HG02852 (cell line): ENCODE measurements at regions not wholly inside any gene's neighbourhood (a gene's known extent, or its start where the extent isn't known, plus 50 kb on each side); places are given as distances from the start of the nearest gene placed in this dataset.
"Not testable (repeated sequence)": the region's sequence is repeated elsewhere in the genome, so short reads cannot be mapped to it uniquely, and the experiment has no call there.

Experiments
- ATAC-seq: cut with Tn5 transposase; IDR thresholded peaks from one replicate; pipeline ENCODE4 v1.9.1; 2021; ENCODE audit warnings: mild to moderate bottlenecking, moderate library complexity; ENCODE audit not compliant: unreplicated experiment

- ATAC-seq: peak; percentile 74
These were observed 53.9 kb downstream of the OTOR start for GRCh38 chr20:16801919-16802651.

DNA sequence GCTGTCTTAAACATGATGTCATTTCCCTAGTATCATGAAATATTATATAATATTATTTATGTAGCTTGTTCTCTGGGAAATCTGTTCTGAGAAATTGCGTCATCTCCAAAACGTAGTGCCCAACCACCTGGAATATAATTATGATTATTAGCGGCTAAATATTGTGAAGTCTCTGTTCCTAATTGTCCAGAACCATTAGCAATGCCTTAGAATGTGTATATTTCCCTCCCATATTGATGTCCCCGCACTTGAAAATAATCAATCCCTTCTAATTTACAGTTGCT lies 54.4 kb downstream of the OTOR start:
- no peak for ATAC-seq

DNA sequence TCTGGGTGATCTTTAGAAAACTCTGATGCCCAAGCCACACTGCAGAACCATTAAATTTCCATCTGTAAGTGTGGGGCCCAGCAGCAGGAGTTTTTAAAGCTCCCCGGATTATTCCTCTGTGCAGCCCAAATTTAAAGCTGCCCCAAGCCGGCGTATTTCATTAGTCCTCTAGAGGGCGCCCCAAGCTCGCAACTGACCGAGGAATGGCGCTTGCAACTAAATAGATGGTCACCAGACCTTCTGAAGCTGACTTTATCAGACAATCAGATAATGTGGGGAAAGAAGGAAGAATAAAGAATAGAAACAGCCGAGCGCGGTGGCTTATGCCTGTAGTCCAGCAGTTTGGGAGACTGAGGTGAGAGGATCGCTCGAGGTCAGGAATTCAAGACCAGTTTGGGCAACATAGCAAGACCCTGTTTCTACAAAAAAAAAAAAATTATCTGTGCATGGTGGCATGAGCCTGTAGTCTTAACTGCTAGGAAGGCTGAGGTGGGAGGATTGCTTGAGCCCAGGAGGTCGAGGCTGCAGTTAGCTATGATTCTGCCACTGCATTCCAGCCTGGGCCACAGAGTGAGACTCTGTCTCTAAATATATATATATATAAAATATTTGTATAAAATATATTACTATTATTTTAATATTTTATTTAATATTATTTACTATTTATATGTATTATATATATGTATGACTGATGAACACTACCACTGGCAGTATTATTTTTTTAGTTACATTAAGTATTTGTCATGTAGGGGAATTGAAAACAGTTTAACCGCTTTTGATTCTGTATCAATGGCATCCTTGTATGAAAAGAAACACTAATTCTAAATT lies 56.0 kb downstream of the OTOR start:
- ATAC-seq: peak; percentile 52

DNA sequence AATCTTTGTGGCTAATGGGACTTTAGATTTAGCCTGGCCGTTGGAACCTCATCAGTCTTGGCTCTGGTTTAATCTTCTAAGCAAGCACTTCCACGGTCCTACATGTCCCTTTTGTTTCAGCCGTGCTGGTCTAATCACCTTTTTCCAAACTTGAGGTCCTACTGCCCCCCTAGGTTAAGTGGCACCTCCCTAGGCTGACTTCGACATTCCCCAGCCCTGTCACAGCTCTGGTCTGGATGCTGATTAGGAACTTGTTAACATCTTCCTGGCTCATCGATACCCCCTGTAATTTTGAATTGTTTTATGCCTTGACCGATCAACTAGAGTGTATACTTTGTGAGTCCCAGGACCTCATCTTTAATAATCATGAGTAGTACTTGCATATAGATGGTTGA lies 56.6 kb downstream of the OTOR start:
- no peak for ATAC-seq

GRCh38 chr20:16806061-16806460 lies 57.9 kb downstream of the OTOR start:
- no peak for ATAC-seq

DNA sequence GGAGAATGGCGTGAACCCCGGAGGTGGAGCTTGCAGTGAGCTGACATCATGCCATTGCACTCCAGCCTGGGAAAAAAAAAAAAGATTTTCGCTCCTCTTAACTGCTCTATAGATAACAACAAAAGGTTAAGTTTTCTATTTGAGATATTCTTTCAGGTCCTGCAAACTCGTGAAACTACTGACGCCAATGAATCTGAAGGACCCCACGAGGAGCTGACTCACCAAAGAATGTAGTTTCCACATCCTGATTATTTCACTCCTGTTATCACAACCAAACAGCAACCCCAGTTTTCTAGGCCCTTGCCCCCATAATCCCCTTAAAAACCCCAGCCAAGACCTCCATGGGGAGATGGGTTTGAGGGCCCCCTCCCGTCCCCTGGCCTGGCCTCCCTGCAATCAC lies 58.7 kb downstream of the OTOR start:
- no peak for ATAC-seq

- no peak for ATAC-seq
These were observed 60.6 kb downstream of the OTOR start for GRCh38 chr20:16808796-16809195.

DNA sequence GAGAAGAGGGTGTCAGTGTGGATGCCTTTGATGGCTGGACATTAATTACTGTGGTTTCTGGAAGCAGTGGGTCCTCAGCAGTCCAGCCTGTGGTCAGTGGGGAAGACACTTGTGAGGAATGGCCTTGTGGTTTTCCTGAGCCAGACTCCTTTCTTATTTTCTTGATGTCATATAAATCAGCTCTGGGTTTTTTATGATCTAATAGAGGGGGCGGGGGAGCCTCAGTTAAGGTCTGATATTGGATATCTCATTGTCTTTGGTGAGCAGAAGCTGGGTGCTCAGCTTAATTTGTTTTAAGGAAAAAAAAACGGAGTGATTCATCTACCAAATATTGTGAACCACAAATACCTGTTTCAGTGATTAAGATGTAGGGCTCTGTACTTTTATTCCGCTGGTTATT lies 62.1 kb downstream of the OTOR start:
- no peak for ATAC-seq

- ATAC-seq: no peak
These were observed 68.0 kb downstream of the OTOR start for GRCh38 chr20:16816192-16816591.

- ATAC-seq: no peak
These were observed 71.3 kb downstream of the OTOR start for GRCh38 chr20:16819483-16819882.

- ATAC-seq: peak; percentile 61
These were observed 73.3 kb downstream of the OTOR start for GRCh38 chr20:16821211-16822089.

DNA sequence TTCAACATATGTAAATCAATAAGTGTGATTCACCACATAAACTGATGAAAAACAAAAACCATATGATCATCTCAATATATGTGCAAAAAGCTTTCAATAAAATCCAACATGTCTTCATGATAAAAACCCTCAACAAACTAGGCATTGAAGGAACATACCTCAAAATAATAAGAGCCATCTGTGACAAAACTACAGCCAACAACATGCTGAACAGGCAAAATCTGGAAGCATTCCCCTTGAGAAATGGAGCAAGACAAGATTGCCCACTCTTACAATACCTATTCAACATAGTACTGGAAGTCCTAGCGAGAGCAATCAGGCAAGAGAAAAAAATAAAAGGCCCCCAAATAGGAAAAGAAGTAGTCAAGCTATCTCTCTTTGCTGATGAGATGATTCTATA lies 76.5 kb downstream of the OTOR start:
- no peak for ATAC-seq

DNA sequence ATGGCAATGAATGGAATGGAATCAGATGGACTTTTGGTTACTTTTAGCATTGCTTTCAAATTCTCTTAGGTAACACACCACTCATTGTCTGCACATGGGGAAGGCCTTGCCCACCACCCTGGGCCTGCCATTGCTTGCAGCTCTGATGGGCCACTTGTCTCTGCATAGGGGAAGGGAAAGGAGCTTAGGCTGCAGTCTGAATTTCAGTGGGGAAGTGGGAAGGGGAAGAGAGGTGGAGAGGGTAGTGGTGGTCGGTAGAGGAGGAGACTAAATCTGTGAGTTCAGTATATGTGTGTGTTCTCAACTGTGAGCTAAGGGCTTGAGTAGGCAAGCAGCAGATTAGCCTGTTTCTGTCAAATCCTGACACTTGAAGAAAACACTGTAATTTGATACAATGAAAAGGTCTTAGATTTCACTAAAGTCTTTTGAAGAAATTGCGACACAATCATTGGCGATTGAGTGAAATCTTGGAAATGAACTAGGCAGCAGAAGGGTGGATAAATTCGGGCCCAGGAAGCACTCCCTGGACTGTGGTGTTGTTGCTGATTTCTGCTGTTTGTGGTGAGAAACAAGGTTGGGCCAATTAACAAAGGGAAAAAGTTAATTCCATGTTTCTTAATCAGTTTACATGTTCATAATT lies 80.6 kb downstream of the OTOR start:
- ATAC-seq: no peak

DNA sequence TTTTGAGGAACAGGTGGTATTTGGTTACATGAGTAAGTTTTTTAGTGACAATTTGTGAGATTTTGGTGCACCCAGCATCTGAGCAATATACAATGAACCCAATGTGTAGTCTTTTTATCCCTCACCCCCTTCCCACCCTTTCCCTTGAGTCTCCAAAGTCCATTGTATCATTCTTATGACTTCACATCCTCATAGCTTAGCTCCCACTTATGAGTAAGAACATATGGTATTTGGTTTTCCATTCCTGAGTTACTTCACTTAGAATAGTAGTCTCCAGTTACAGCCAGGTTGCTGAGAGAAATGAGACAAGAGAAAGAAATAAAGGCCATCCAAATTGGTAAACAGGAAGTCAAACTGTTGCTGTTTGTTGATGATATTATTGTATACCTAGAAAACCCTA lies 87.5 kb downstream of the OTOR start:
- ATAC-seq: not testable (repeated sequence)

DNA sequence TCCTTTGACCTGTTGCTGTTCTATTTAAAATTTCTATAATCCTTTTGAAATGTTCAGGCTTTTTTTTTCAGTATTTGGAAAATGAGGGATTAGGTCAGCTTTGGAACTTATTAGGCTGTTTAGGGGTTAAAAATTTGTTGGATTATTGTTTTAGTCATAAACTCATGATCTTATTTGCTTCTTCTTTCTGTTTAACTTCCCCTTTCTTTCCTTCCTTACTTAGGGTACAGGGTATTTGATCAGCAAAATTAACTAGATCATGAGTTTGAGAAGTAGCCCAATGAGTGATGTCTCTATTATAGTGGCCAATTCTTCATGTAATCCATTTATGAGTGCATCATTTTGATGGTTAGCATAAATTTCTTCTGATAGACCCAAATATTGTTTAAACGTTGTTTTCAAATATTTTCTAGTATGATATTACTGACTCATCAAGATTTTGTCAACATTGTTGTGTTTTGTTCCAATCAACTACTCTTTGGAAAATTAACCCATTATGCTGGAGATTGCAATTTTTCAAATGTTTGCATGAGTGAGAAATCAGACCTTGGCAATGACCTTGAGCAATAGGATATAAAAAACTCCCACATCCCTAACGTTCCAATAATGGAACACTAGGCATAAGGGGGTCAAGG lies 94.4 kb downstream of the OTOR start:
- no peak for ATAC-seq

GRCh38 chr20:16844406-16844805 lies 96.2 kb downstream of the OTOR start:
- ATAC-seq: no peak

DNA sequence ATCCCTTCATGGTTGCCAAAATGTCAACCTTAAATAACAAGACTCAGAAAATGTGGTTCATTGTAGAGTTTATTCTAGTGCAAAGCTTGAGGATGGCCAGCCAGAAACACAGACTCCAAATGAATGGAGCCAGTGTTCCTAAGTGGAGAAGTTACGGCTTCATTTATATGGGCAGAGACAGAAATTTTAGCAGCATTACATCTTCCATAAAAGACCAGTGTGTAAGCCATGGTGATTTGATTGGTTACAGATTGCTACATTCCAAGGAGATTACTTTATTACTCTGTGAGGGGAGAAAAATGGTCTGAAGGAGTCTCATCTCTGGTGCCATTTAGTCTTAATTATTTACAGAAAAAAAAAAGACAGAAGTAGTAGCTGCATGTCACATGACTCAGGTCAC lies 97.8 kb downstream of the OTOR start:
- no peak for ATAC-seq

- ATAC-seq: no peak
These were observed 99.9 kb downstream of the OTOR start for GRCh38 chr20:16848061-16848460.

GRCh38 chr20:16848526-16848925 lies 100.4 kb downstream of the OTOR start:
- ATAC-seq: no peak

GRCh38 chr20:16860914-16861313 lies 112.8 kb downstream of the OTOR start:
- ATAC-seq: no peak

DNA sequence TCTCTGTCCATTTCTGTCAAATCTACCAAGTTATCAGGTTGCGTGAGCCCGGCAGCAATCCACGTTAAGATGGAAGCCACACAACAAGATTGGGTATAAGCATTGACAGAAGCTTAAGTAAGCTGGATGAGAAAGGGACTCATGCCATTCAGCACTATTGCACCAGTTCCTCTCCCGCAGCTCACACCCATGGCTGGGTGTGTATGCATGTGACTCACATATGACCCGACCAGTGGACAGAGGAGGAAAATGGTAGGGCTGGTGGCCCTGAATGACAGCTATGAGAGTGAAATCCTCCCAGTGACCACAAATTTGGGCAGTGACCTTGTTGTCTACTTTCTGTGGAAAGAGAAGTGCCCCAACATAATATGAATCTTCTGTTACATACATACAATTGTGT lies 113.5 kb downstream of the OTOR start:
- no peak for ATAC-seq
